ELR (cell line): ENCODE measurements at regions not wholly inside any gene's neighbourhood (a gene's known extent, or its start where the extent isn't known, plus 50 kb on each side); places are given as distances from the start of the nearest gene placed in this dataset.
A peak's percentile ranks its signal among the peaks of the same experiment; 100 is the strongest.
"Not testable (repeated sequence)": the region's sequence is repeated elsewhere in the genome, so short reads cannot be mapped to it uniquely, and the experiment has no call there.

Experiments used
- DNase-seq: peaks from one replicate; pipeline ENCODE4 v3.0.0-alpha.2; 2015; ENCODE audit warnings: low read depth

GRCh38 chr11:23563591-23563990, 703.3 kb upstream of the CCDC179 start:
- DNase-seq = no peak

- DNase-seq = no peak
Observed at GRCh38 chr11:23564370-23564769, 704.1 kb upstream of the CCDC179 start.

GRCh38 chr11:23569134-23569533, 708.9 kb upstream of the CCDC179 start:
- DNase-seq = no peak

- no peak for DNase-seq
Observed at GRCh38 chr11:23569547-23569946, 709.3 kb upstream of the CCDC179 start.

- DNase-seq = peak; percentile 81
Observed at GRCh38 chr11:23570828-23571227, 710.6 kb upstream of the CCDC179 start.

GRCh38 chr11:23573429-23573828, 713.2 kb upstream of the CCDC179 start:
- DNase-seq = peak; percentile 9

GRCh38 chr11:23574149-23574548, 713.9 kb upstream of the CCDC179 start:
- DNase-seq = no peak

GRCh38 chr11:23577296-23577695, 717.0 kb upstream of the CCDC179 start:
- no peak for DNase-seq

GRCh38 chr11:23585416-23586104, 725.3 kb upstream of the CCDC179 start:
- no peak for DNase-seq

GRCh38 chr11:23586173-23586572, 725.9 kb upstream of the CCDC179 start:
- DNase-seq = no peak

- no peak for DNase-seq
Observed at GRCh38 chr11:23590596-23591308, 730.5 kb upstream of the CCDC179 start.

GRCh38 chr11:23594755-23595154, 734.5 kb upstream of the CCDC179 start:
- DNase-seq = no peak

- no peak for DNase-seq
Observed at GRCh38 chr11:23604966-23605365, 744.7 kb upstream of the CCDC179 start.

GRCh38 chr11:23606191-23606590, 745.9 kb upstream of the CCDC179 start:
- no peak for DNase-seq

GRCh38 chr11:23611726-23612125, 751.5 kb upstream of the CCDC179 start:
- DNase-seq = no peak

GRCh38 chr11:23620617-23621016, 760.3 kb upstream of the CCDC179 start:
- DNase-seq = peak; percentile 9

- no peak for DNase-seq
Observed at GRCh38 chr11:23632293-23632692, 772.0 kb upstream of the CCDC179 start.

- no peak for DNase-seq
Observed at GRCh38 chr11:23644443-23644842, 784.2 kb upstream of the CCDC179 start.

GRCh38 chr11:23652336-23652735, 792.1 kb upstream of the CCDC179 start:
- not testable (repeated sequence) for DNase-seq

GRCh38 chr11:23653071-23653675, 792.9 kb upstream of the CCDC179 start:
- DNase-seq = no peak

- no peak for DNase-seq
Observed at GRCh38 chr11:23668324-23668723, 808.0 kb upstream of the CCDC179 start.

GRCh38 chr11:23673366-23673765, 813.1 kb upstream of the CCDC179 start:
- DNase-seq = no peak

- no peak for DNase-seq
Observed at GRCh38 chr11:23674866-23675265, 814.6 kb upstream of the CCDC179 start.
